ENCODE measurements at regions not wholly inside any gene's neighbourhood (a gene's known extent, or its start where the extent isn't known, plus 50 kb on each side); places are given as distances from the start of the nearest gene placed in this dataset.

GRCh38 chr11:81892770-81893635 is 840.7 kb downstream of the FAM181B start:
- POLR2A ChIA-PET (ENCODE audit: partially characterized antibody), result no interaction called here
- H3K27ac Mint-ChIP-seq, result no peak overlapping the region

GRCh38 chr11:81888391-81888790 is 845.3 kb downstream of the FAM181B start:
- Mint-ChIP-seq H3K4me1 (no peaks in the 10 kb centered on the region), H3K27me3 (no peaks in the 10 kb centered on the region), H3K4me3 (no peak overlapping the region), H3K9me3 (peaks cover 0 to 4% (median 2%) of the 10 kb centered on the region in 8 donors), H3K27ac (no peak overlapping the region), H3K36me3 (no peaks in the 10 kb centered on the region)
- no peaks in the 10 kb centered on the region for H3K27me3 ChIP-seq (ENCODE audit: insufficient read depth, low read length)
- H3K36me3 ChIP-seq (ENCODE audit: insufficient read depth, low read length), result no peaks in the 10 kb centered on the region
- H3K4me1 ChIP-seq (ENCODE audit: insufficient read depth, low read length), result no peaks in the 10 kb centered on the region
- no peak overlapping the region for H3K4me3 ChIP-seq (ENCODE audit: low read length in 2 of 2)
- intact Hi-C loops (cut with micrococcal nuclease), result no loop called here
- no peaks in the 10 kb centered on the region for H3K9me3 ChIP-seq (ENCODE audit: control insufficient read depth in 1 of 2, low read length in 2 of 2)
- no peak for DNase-seq
- CTCF ChIA-PET (ENCODE audit: partially characterized antibody), result no interaction called here
- POLR2A ChIA-PET (ENCODE audit: partially characterized antibody), result no interaction called here
- no peak overlapping the region for H3K27ac ChIP-seq (ENCODE audit: low read depth, low read length)

More at GRCh38 chr11:81892770-81893635, 840.7 kb downstream of the FAM181B start:
- Mint-ChIP-seq H3K36me3 (no peaks in the 10 kb centered on the region), H3K9me3 (peaks cover 0 to 4% (median under 1%) of the 10 kb centered on the region in 8 donors), H3K4me1 (no peaks in the 10 kb centered on the region), H3K4me3 (no peak overlapping the region), H3K27me3 (no peaks in the 10 kb centered on the region)
- Histone ChIP-seq H3K4me3 (ENCODE audit: low read length in 2 of 2) (no peak overlapping the region), H3K27ac (ENCODE audit: low read depth, low read length) (no peak overlapping the region), H3K9me3 (ENCODE audit: control insufficient read depth in 1 of 2, low read length in 2 of 2) (no peaks in the 10 kb centered on the region), H3K27me3 (ENCODE audit: insufficient read depth, low read length) (no peaks in the 10 kb centered on the region), H3K4me1 (ENCODE audit: insufficient read depth, low read length) (no peaks in the 10 kb centered on the region), H3K36me3 (ENCODE audit: insufficient read depth, low read length) (no peaks in the 10 kb centered on the region)
- CTCF ChIA-PET (ENCODE audit: partially characterized antibody), result no interaction called here
- no peak for DNase-seq
- intact Hi-C loops (cut with micrococcal nuclease), result no loop called here

- no peaks in the 10 kb centered on the region for H3K9me3 ChIP-seq (ENCODE audit: control insufficient read depth in 1 of 2, low read length in 2 of 2)
- Mint-ChIP-seq H3K9me3 (peaks cover 0 to 4% (median 2%) of the 10 kb centered on the region in 8 donors), H3K27me3 (no peaks in the 10 kb centered on the region), H3K36me3 (no peaks in the 10 kb centered on the region), H3K27ac (no peak overlapping the region), H3K4me3 (no peak overlapping the region), H3K4me1 (no peaks in the 10 kb centered on the region)
- H3K36me3 ChIP-seq (ENCODE audit: insufficient read depth, low read length), result no peaks in the 10 kb centered on the region
- ChIA-PET CTCF (ENCODE audit: partially characterized antibody) (no interaction called here), POLR2A (ENCODE audit: partially characterized antibody) (no interaction called here)
- H3K27ac ChIP-seq (ENCODE audit: low read depth, low read length), result no peak overlapping the region
- no peaks in the 10 kb centered on the region for H3K4me1 ChIP-seq (ENCODE audit: insufficient read depth, low read length)
- DNase-seq, result no peak
- no peaks in the 10 kb centered on the region for H3K27me3 ChIP-seq (ENCODE audit: insufficient read depth, low read length)
- no peak overlapping the region for H3K4me3 ChIP-seq (ENCODE audit: low read length in 2 of 2)
- intact Hi-C loops (cut with micrococcal nuclease), result no loop called here
Observed at GRCh38 chr11:81887671-81888070, 846.0 kb downstream of the FAM181B start.

GRCh38 chr11:81886406-81887075 is 847.1 kb downstream of the FAM181B start:
- peak overlapping the region in 2 of 7 donors; percentile 13 to 81 for H3K27ac Mint-ChIP-seq
- Histone ChIP-seq H3K36me3 (ENCODE audit: insufficient read depth, low read length) (no peaks in the 10 kb centered on the region), H3K4me1 (ENCODE audit: insufficient read depth, low read length) (no peaks in the 10 kb centered on the region), H3K4me3 (ENCODE audit: low read length in 2 of 2) (no peak overlapping the region), H3K27ac (ENCODE audit: low read depth, low read length) (no peak overlapping the region), H3K9me3 (ENCODE audit: control insufficient read depth in 1 of 2, low read length in 2 of 2) (no peaks in the 10 kb centered on the region), H3K27me3 (ENCODE audit: insufficient read depth, low read length) (no peaks in the 10 kb centered on the region)
- no peaks in the 10 kb centered on the region for H3K4me1 Mint-ChIP-seq
- no peak overlapping the region for H3K4me3 Mint-ChIP-seq
- H3K27me3 Mint-ChIP-seq, result no peaks in the 10 kb centered on the region
- CTCF ChIA-PET (ENCODE audit: partially characterized antibody), result no interaction called here
- no peak for DNase-seq
- intact Hi-C loops (cut with micrococcal nuclease), result no loop called here
- H3K36me3 Mint-ChIP-seq, result no peaks in the 10 kb centered on the region
- peaks cover 0 to 4% (median 2%) of the 10 kb centered on the region in 8 donors for H3K9me3 Mint-ChIP-seq
- POLR2A ChIA-PET (ENCODE audit: partially characterized antibody), result no interaction called here

GRCh38 chr11:81874635-81875034 is 859.0 kb downstream of the FAM181B start:
- POLR2A ChIA-PET (ENCODE audit: partially characterized antibody), result no interaction called here

GRCh38 chr11:81870815-81871214 is 862.8 kb downstream of the FAM181B start:
- Histone ChIP-seq H3K4me1 (ENCODE audit: insufficient read depth, low read length) (peaks cover 50% of the 10 kb centered on the region), H3K9me3 (ENCODE audit: control insufficient read depth in 1 of 2, low read length in 2 of 2) (no peaks in the 10 kb centered on the region), H3K36me3 (ENCODE audit: insufficient read depth, low read length) (no peaks in the 10 kb centered on the region), H3K27me3 (ENCODE audit: insufficient read depth, low read length) (no peaks in the 10 kb centered on the region), H3K4me3 (ENCODE audit: low read length in 2 of 2) (peak overlapping the region in 1 of 2 donors; percentile 41), H3K27ac (ENCODE audit: low read depth, low read length) (no peak overlapping the region)
- CTCF ChIA-PET (ENCODE audit: partially characterized antibody), result no interaction called here
- no peaks in the 10 kb centered on the region for H3K36me3 Mint-ChIP-seq
- peak overlapping the region in 6 of 7 donors; percentile 50 to 99 (median 96) for H3K27ac Mint-ChIP-seq
- peaks cover 39 to 61% (median 48%) of the 10 kb centered on the region in 4 donors for H3K4me1 Mint-ChIP-seq
- POLR2A ChIA-PET (ENCODE audit: partially characterized antibody), result no interaction called here
- no peaks in the 10 kb centered on the region for H3K27me3 Mint-ChIP-seq
- peak overlapping the region in 6 of 8 donors; percentile 38 to 97 (median 84) for H3K4me3 Mint-ChIP-seq
- peaks cover 0 to 4% (median 0%) of the 10 kb centered on the region in 8 donors for H3K9me3 Mint-ChIP-seq
- intact Hi-C loops (cut with micrococcal nuclease), result loop anchor here (1.0 kb wide), 1 partner anchor 92 kb away; no protein-coding TSS in a partner anchor
- DNase-seq, result no peak

More at GRCh38 chr11:81874635-81875034, 859.0 kb downstream of the FAM181B start:
- H3K4me3 ChIP-seq (ENCODE audit: low read length in 2 of 2), result no peak overlapping the region
- no peaks in the 10 kb centered on the region for H3K36me3 ChIP-seq (ENCODE audit: insufficient read depth, low read length)
- H3K27me3 ChIP-seq (ENCODE audit: insufficient read depth, low read length), result no peaks in the 10 kb centered on the region
- intact Hi-C loops (cut with micrococcal nuclease), result no loop called here
- CTCF ChIA-PET (ENCODE audit: partially characterized antibody), result no interaction called here
- peaks cover 0 to 4% (median 0%) of the 10 kb centered on the region in 8 donors for H3K9me3 Mint-ChIP-seq
- peak overlapping the region in 5 of 7 donors; percentile 15 to 43 (median 24) for H3K27ac Mint-ChIP-seq
- H3K4me1 Mint-ChIP-seq, result peaks cover 24 to 42% (median 34%) of the 10 kb centered on the region in 4 donors
- no peaks in the 10 kb centered on the region for H3K9me3 ChIP-seq (ENCODE audit: control insufficient read depth in 1 of 2, low read length in 2 of 2)
- DNase-seq, result peak in 4 of 5 donors; percentile 22 to 37 (median 34)
- H3K27me3 Mint-ChIP-seq, result no peaks in the 10 kb centered on the region
- H3K27ac ChIP-seq (ENCODE audit: low read depth, low read length), result no peak overlapping the region
- no peaks in the 10 kb centered on the region for H3K36me3 Mint-ChIP-seq
- peaks cover 29% of the 10 kb centered on the region for H3K4me1 ChIP-seq (ENCODE audit: insufficient read depth, low read length)
- H3K4me3 Mint-ChIP-seq, result peak overlapping the region in 5 of 8 donors; percentile 16 to 52 (median 45)

- intact Hi-C loops (cut with micrococcal nuclease), result loop anchor here (1.0 kb wide), 1 partner anchor 93 kb away; no protein-coding TSS in a partner anchor
- Histone ChIP-seq H3K36me3 (ENCODE audit: insufficient read depth, low read length) (no peaks in the 10 kb centered on the region), H3K27me3 (ENCODE audit: insufficient read depth, low read length) (no peaks in the 10 kb centered on the region), H3K4me3 (ENCODE audit: low read length in 2 of 2) (peak overlapping the region; percentile 14 to 41), H3K9me3 (ENCODE audit: control insufficient read depth in 1 of 2, low read length in 2 of 2) (no peaks in the 10 kb centered on the region), H3K27ac (ENCODE audit: low read depth, low read length) (peak overlapping the region; percentile 35), H3K4me1 (ENCODE audit: insufficient read depth, low read length) (peaks cover 47% of the 10 kb centered on the region)
- H3K4me1 Mint-ChIP-seq, result peaks cover 33 to 54% (median 42%) of the 10 kb centered on the region in 4 donors
- ChIA-PET POLR2A (ENCODE audit: partially characterized antibody) (no interaction called here), CTCF (ENCODE audit: partially characterized antibody) (no interaction called here)
- H3K27me3 Mint-ChIP-seq, result no peaks in the 10 kb centered on the region
- H3K27ac Mint-ChIP-seq, result peak overlapping the region; percentile 76 to 99 (median 95)
- H3K36me3 Mint-ChIP-seq, result no peaks in the 10 kb centered on the region
- peaks cover 0 to 2% (median 0%) of the 10 kb centered on the region in 8 donors for H3K9me3 Mint-ChIP-seq
- DNase-seq, result no peak
- peak overlapping the region; percentile 76 to 97 (median 84) for H3K4me3 Mint-ChIP-seq
Observed at GRCh38 chr11:81870066-81870412, 863.6 kb downstream of the FAM181B start.

All from CD4-positive, alpha-beta memory T cell (primary cell).